NCI-H1048 (cell line): ENCODE measurements at regions not wholly inside any gene's neighbourhood (a gene's known extent, or its start where the extent isn't known, plus 50 kb on each side); places are given as distances from the start of the nearest gene placed in this dataset.
"Not testable (repeated sequence)": the region's sequence is repeated elsewhere in the genome, so short reads cannot be mapped to it uniquely, and the experiment has no call there.

Source experiments
- DNase-seq: peaks from one replicate; lab custom pipeline; 2025; lab: John Stamatoyannopoulos, UW

- DNase-seq: no peak
Measured at GRCh38 chr2:142484111-142484510, 353.3 kb upstream of the LRP1B start.

DNA sequence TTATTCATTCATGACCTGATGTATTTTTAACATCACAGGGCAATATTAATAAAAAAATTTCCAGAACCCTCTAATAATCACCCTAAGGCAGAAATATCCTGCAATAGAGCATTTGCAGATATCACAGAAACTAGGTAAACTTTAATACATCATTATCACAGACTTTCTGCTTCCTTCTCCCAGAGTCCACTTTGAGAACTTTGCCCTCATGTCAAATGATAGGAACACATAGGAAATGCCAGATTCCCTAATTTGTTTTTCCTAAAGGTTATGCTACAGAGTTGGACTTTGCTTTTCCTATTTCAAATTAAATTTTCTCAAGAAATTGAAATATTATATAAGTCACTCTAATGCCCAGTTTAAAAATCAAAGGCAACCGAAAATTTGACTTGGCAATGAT lies 352.8 kb upstream of the LRP1B start:
- no peak for DNase-seq

DNA sequence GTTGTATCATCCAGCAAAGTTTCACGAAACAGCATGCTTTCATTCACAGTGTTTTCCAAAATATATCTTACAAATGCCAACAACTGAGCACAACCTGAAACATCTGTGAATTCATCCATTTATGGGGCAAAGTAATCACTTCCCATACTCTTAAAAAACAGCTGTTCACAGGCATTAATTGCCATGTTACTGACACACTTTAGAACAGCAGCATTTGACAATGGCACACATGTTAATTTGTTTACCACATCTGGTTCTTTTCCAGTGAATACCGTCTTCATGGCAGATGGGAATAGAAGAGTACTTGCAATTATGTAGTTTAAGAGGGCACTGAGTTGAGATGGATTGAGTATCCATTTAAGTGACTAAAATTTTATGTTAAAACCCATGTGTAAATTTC lies 347.4 kb upstream of the LRP1B start:
- DNase-seq: no peak

DNA sequence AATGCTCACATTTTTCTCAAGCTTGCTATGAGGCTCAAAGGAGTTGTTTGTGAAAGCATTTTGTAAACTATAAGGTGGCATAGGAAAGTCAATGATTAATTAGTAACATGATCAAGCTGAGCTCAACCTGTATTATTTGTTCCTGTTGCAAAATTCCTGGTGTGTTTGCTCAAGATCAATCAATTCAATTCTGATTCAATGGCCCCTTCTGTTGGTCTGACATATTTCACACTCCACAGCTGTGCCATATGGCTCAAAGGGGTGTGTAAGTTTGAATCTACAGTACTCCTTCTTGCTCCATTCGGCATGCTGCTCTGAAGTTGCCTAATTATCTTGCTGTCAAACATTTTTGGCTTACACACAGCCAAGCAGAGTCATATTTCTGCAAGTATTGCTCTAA lies 341.6 kb upstream of the LRP1B start:
- DNase-seq: no peak

DNA sequence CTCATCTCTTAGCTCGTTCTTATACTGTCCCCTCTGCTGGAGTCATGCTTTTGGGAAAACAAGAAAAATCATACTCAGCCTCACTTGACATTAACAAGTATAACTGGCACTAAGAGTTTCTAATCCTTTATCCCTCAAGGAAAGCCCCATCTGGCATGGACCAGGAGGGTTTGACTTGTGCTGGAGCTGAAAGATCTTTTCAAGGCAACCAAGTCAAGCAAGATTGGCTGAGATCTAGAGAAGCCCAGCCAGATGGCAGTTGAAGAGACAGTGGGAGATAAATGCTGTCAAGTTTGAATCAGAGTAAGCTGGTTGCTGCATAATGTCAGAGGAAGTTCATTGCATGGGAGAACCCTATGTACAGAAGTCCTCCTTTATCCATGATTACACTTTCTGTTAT lies 336.5 kb upstream of the LRP1B start:
- DNase-seq: no peak

DNA sequence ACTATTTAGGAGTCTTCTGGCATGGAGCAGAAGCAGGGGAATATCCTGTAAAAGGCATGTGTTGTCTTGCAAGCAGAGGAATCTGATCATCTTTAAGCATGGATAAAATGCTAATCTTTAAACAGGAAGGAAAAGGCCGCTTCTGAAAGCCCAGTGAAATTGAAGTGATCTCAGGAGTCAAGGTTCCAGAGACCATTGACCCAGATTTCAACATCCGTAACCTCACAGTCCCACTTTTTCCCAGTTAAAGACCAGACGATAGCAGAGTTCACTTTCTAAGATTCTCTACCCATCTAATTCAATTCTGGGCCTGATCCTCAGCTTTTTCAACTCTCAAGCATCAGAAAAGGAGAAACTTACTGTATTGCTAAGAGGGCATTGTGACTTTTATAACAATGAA lies 332.2 kb upstream of the LRP1B start:
- no peak for DNase-seq

GRCh38 chr2:142462306-142462705 lies 331.5 kb upstream of the LRP1B start:
- no peak for DNase-seq

DNA sequence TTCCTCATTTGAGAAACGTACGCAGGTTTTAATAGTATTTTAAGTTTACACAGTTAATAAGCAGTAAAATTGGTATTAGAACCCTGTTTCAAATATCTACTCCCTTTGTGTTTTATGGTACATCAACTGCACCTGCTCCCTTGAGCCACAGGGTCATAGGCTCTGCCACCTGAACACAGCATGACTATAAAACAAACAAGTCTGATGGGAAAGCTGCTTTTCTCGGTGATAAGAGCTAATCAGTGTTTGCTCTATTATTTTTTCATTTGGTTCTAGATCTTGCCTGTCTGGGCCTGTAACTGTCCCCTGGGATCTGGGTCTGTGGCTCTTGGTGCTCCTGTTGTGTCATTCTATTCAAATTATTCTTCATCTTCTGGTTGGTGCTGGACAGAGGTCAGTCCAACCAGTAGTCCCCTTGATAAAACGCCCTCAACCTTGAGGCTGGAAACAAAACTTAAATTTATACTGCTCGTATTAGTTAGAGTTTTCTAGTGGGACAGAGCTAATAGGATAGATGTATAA lies 314.8 kb upstream of the LRP1B start:
- no peak for DNase-seq

- no peak for DNase-seq
Measured at GRCh38 chr2:142445023-142445422, 314.2 kb upstream of the LRP1B start.

DNA sequence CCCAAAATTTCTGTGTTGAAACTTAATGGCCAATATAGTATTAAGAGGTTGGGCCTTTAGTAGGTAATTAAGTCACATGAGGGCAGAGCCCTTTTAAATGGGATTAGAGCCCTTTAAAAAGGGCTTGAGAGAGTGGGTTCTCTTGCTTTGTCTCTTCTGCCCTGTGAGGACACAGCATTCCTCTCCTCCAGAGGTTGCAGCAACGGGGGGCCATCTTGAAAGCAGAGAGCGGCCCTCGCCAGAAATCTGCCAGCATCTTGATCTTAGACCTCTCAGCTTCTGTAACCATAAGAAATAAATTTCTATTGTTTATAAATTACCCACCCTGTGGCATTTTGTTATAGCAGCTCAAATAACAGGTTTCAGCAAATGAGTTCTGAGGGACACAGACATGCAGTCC lies 305.0 kb upstream of the LRP1B start:
- DNase-seq: no peak

DNA sequence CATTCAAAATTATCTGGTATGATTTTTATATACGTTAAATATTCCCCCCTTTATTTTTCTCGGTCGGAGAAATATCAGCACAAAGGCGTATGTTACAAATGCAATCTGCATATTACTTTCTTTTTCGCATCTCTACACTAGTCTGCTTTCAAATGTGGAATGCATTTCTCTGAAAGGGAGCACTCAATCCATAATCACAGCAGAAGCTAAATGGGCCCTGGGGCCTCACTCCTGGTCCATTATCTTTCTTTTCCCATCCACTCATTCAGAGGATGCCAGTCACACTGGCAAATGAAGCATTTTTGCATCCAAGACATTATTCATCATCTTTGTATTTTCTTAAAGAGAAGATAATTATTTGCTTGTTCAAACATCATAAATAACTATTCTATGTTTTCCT lies 295.2 kb upstream of the LRP1B start:
- DNase-seq: no peak

GRCh38 chr2:142425551-142425950 lies 294.7 kb upstream of the LRP1B start:
- no peak for DNase-seq

- no peak for DNase-seq
Measured at GRCh38 chr2:142423603-142424002, 292.8 kb upstream of the LRP1B start.

- DNase-seq: no peak
Measured at GRCh38 chr2:142422769-142423168, 292.0 kb upstream of the LRP1B start.

DNA sequence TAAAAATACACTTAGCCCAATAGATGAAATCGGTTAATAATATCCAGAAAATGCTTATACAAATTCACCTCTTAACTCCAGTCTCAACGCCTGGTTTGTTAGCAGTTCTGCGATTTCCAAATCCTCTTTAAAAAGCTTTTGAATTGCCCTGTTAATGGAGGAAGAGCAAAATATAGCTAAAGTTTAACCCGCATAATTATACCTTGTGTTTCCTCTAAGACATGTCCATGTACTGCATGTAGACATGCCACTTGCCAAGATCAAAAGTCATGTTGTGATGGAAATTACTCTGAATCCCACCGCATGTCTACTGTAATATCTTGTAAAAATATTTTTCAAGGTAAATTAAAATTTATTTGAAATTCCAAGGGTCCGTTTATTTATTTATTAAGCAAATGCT lies 291.2 kb upstream of the LRP1B start:
- DNase-seq: no peak

DNA sequence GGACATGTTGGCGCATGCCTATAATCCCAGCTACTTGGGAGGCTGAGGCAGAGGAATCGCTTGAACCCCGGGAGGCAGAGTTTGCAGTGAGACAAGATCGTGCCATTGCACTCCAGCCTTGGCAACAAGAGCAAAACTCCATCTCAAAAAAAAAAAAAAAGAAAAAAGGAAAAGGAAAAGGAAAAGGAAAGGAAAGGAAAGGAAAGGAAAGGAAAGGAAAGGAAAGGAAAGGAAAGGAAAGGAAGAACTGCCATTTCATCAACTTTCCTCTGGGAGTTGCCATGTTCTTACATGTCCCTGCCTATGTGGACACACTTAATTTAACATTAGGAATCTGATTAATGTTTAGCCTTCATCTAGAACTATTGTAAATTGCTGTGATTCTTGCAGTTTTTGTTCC lies 287.9 kb upstream of the LRP1B start:
- DNase-seq: not testable (repeated sequence)

DNA sequence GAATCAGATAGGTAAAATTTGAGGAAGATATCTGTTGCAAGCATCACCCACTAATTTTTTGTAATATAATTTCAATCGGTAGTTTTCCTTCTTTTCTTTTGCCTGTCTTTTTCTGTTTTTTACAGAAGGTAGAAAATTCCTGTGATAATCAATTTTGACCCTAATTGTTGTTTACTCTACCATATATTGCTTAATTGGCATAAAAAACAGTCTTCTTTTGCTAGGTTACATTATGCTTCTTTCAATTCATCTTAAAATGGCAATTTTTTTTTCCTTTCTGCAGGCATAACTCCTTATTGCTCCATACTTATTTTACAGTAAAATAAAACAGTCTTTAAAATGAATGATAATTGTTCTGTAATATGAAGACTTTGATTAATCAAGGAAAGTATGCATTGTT lies 286.2 kb upstream of the LRP1B start:
- no peak for DNase-seq

DNA sequence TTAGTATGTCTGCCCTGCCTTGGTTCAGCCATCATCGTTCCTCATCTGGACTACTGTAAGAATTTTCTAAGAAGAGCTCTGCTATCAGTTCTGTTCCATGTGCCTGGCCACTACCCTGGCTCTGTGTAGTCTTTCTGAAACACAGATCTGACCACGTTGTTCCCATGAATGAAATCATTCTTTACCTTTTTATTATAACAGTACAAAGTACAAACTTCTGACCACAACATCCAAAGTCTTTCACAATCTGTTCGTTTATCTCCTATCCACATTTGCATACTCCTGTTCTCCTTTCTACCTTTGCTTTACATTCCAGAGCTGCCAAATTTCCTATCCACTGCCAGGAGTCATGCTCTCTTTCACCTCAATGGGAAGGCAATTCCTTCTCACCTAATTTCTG lies 284.6 kb upstream of the LRP1B start:
- no peak for DNase-seq

DNA sequence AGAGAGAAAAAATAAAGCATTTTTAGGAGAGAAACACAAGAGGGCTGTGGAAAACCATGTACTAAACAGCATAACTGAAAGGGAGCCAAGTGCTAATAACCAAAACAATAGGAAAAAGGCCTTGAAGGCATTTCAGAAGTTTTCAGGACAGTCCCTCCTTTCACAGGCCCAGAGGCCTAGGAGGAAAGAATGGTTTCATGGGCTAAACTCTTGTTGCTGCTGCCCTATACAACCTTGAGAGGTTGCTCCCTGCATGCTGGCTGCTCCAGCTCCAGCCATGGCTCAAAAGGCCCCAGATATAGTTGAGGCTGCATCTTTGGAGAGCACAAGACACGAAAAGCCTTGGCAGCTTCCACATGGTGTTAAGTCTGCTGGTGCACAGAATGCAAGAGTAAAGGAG lies 267.4 kb upstream of the LRP1B start:
- no peak for DNase-seq

DNA sequence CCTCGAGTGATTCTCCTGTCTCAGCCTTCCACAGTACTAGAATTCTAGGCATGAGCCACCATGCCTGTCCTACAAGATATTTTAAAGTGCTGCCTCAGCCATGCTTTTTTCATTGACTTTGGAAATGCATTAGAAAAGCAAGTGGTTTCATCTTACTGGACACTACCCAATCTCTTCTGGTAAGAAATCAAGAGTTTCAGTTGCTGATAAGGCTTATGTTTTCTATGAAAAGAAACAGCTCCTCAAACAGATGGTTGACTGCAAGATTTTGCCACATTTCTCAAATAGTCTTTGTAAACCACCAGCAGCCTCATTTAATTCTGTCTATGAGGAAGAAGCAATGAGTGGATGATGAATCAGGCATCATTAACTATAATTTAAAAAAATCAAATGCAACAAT lies 264.5 kb upstream of the LRP1B start:
- DNase-seq: no peak

- no peak for DNase-seq
Measured at GRCh38 chr2:142380372-142380771, 249.6 kb upstream of the LRP1B start.

- DNase-seq: not testable (repeated sequence)
Measured at GRCh38 chr2:142362069-142362468, 231.3 kb upstream of the LRP1B start.

DNA sequence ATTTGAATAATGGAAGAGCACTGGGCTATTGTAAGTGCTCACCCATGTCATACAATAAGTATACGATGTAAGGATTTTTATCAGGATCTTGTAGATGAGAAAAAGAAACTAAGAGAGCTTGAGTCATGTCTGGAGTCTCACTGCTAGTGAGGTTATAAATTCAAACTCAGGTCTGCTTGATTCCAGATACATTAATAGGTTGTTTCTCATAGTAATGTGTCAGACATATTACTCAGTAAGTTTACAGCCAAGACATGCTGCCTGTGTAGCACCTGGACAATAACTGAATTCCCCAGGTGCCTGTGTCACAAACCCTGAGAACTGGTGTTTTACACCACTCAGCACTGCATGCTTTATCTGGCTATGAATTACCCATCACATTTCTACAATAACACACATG lies 216.9 kb upstream of the LRP1B start:
- DNase-seq: no peak

GRCh38 chr2:142339261-142339660 lies 208.4 kb upstream of the LRP1B start:
- no peak for DNase-seq

GRCh38 chr2:142332196-142332595 lies 201.4 kb upstream of the LRP1B start:
- DNase-seq: no peak
